Neutrophil (primary cell): ENCODE measurements at regions not wholly inside any gene's neighbourhood (a gene's known extent, or its start where the extent isn't known, plus 50 kb on each side); places are given as distances from the start of the nearest gene placed in this dataset.

Source experiments
- H3K27ac ChIP-seq: fragments of 200-600 bp; sonication (generic); 2 replicates; pipeline ENCODE4 v1.5.1; 2016; ENCODE audit warnings: mild to moderate bottlenecking, moderate library complexity
- H3K27me3 ChIP-seq: fragments of 200-600 bp; sonication (generic); 2 replicates; pipeline ENCODE4 v1.6.0; 2016; ENCODE audit warnings: mild to moderate bottlenecking
- H3K36me3 ChIP-seq: fragments of 200-600 bp; sonication (generic); 2 replicates; pipeline ENCODE4 v1.5.1; 2017
- H3K4me1 ChIP-seq, 2 experiments: fragments of 200-600 bp in 1 of 2; sonication (generic) in 1 of 2; 1 replicate in 1 of 2; 2 replicates in 1 of 2; pipeline versions ENCODE4 v1.5.1 to v1.6.1; 2013 to 2016; ENCODE audit warnings: low read depth in 1 of 2, low read length in 1 of 2, mild to moderate bottlenecking in 1 of 2, moderate library complexity in 1 of 2; ENCODE audit not compliant: control insufficient read depth in 1 of 2, insufficient read depth in 1 of 2
- H3K4me3 ChIP-seq, 2 experiments: fragments of 200-600 bp in 1 of 2; sonication (generic) in 1 of 2; 1 replicate in 1 of 2; 2 replicates in 1 of 2; pipeline ENCODE4 v1.5.1; 2013 to 2016; ENCODE audit warnings: low read depth in 1 of 2, low read length in 1 of 2, mild to moderate bottlenecking in 1 of 2, moderate library complexity in 1 of 2
- H3K9me3 ChIP-seq: fragments of 200-600 bp; sonication (generic); 2 replicates; pipeline ENCODE4 v1.5.1; 2016
- TF ChIP-seq, protein P1 (sequence below): fragments of 200-600 bp; sonication (generic); IDR thresholded peaks from 2 replicates; pipeline ENCODE4 v1.5.1; 2016; ENCODE audit warnings: antibody characterized with exemption

DNA sequence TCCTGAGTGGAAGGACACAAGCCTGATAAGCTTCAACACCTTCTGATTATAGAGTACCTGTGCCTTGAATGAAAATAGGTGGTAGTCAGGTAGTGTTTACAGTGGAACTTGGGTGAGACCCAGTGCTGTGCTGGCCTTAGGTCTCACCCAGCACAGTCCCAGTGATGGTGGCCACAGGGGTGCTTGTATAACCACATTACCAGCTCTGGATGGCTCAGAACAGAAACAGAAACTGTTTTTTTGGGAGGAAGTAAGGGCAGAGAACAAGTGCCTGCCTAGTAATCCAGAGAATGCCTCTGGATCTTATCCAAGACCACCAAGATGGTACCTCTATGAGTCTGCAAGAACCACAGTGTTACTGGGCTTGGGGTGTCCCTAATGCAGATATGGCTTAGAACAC lies 171.5 kb upstream of the DIPK2B start:
- TF ChIP-seq, protein P1, sequence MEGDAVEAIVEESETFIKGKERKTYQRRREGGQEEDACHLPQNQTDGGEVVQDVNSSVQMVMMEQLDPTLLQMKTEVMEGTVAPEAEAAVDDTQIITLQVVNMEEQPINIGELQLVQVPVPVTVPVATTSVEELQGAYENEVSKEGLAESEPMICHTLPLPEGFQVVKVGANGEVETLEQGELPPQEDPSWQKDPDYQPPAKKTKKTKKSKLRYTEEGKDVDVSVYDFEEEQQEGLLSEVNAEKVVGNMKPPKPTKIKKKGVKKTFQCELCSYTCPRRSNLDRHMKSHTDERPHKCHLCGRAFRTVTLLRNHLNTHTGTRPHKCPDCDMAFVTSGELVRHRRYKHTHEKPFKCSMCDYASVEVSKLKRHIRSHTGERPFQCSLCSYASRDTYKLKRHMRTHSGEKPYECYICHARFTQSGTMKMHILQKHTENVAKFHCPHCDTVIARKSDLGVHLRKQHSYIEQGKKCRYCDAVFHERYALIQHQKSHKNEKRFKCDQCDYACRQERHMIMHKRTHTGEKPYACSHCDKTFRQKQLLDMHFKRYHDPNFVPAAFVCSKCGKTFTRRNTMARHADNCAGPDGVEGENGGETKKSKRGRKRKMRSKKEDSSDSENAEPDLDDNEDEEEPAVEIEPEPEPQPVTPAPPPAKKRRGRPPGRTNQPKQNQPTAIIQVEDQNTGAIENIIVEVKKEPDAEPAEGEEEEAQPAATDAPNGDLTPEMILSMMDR, result no peak
- no peaks in the 10 kb centered on the region for H3K4me1 ChIP-seq

DNA sequence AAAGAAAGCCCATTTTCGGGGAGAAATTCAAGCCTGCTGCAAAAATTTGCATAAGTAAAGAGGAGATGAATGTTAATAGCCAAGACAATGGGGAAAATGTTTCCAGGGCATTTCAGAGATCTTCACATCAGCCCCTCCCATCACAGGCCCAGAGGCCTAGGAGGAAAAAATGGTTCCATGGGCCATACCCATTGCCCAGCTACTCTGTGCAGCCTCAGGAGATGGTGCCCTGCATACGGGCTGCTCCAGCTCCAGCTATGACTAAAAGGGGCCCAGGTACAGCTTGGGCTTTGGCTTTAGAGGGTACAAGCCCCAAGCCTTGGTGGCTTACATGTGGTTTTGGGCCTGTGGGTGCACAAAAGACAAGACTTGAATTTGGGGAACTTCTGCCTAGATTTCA lies 168.0 kb upstream of the DIPK2B start:
- TF ChIP-seq, protein P1, result no peak
- Histone ChIP-seq H3K9me3 (no peaks in the 10 kb centered on the region), H3K27me3 (no peaks in the 10 kb centered on the region), H3K4me3 (no peak overlapping the region), H3K4me1 (no peaks in the 10 kb centered on the region), H3K27ac (no peak overlapping the region), H3K36me3 (no peaks in the 10 kb centered on the region)

More for the DNA sequence above, 171.5 kb upstream of the DIPK2B start:
- Histone ChIP-seq H3K27me3 (no peaks in the 10 kb centered on the region), H3K27ac (no peak overlapping the region), H3K4me3 (no peak overlapping the region), H3K9me3 (no peaks in the 10 kb centered on the region), H3K36me3 (no peaks in the 10 kb centered on the region)

DNA sequence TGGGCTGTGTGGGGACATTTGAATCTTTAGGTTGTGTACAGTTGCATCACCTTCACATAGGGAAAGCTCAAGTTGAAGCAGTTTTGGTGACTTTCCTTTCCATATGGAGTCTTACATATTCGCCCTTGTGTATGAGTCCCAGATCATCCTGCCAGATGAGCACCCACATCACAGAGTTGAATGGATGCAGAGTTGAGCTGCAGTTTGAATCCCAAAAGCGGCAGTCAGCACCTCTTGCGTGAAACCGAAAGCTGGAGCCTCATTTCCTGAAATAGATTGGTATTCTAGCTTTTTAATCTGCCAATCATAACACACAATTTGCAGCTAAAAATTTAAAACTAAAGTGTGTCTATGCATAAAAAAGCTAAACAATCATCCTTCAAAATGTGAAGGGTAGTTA lies 162.9 kb upstream of the DIPK2B start:
- TF ChIP-seq, protein P1, result no peak

DNA sequence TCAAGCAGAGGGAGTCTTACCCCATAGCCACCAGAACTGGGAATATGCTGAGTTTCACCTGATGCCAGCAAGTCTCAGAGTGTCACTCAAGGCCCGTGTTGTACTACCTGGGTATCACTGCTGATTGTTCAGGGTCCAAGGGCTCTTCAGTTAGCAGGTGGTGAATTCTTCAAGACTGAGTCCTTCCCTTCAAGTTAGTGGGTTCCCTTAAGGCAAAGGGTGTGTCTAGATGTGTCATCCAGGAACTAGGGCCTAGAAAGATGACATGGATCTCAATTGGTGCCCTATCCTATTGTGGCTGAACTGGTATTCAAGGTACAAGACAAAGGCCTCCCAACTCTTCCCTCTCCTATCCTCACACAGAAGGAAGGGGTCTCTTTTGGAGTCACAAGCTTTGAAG lies 159.9 kb upstream of the DIPK2B start:
- TF ChIP-seq, protein P1, result no peak

More for the DNA sequence above, 162.9 kb upstream of the DIPK2B start:
- Histone ChIP-seq H3K36me3 (no peaks in the 10 kb centered on the region), H3K9me3 (no peaks in the 10 kb centered on the region), H3K27me3 (no peaks in the 10 kb centered on the region), H3K4me3 (no peak overlapping the region), H3K27ac (no peak overlapping the region), H3K4me1 (no peaks in the 10 kb centered on the region)

DNA sequence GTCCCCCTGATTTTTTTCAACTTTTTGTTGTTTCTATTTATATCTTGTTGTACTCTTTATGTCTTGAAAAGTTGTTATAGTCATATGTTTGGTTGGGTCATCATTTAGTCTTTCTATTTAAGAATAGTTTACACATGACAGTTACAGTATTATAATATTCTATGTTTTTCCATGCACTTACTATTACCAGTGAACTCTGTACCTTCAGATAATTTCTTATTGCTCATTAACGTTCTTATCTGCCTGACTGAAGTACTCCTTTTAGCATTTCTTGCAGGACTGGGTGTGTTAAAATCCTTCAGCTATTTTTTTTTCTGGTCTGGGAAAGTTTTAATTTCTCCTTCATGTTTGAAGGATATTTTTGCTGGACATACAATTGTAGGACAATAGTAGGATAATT lies 157.7 kb upstream of the DIPK2B start:
- no peak overlapping the region for H3K4me3 ChIP-seq
- TF ChIP-seq, protein P1, result no peak
- H3K27me3 ChIP-seq, result no peaks in the 10 kb centered on the region
- H3K9me3 ChIP-seq, result no peaks in the 10 kb centered on the region
- no peaks in the 10 kb centered on the region for H3K36me3 ChIP-seq
- no peaks in the 10 kb centered on the region for H3K4me1 ChIP-seq
- H3K27ac ChIP-seq, result no peak overlapping the region

More for the DNA sequence above, 159.9 kb upstream of the DIPK2B start:
- H3K4me3 ChIP-seq, result no peak overlapping the region
- H3K27me3 ChIP-seq, result no peaks in the 10 kb centered on the region
- H3K27ac ChIP-seq, result no peak overlapping the region
- no peaks in the 10 kb centered on the region for H3K36me3 ChIP-seq
- H3K4me1 ChIP-seq, result no peaks in the 10 kb centered on the region
- H3K9me3 ChIP-seq, result no peaks in the 10 kb centered on the region

DNA sequence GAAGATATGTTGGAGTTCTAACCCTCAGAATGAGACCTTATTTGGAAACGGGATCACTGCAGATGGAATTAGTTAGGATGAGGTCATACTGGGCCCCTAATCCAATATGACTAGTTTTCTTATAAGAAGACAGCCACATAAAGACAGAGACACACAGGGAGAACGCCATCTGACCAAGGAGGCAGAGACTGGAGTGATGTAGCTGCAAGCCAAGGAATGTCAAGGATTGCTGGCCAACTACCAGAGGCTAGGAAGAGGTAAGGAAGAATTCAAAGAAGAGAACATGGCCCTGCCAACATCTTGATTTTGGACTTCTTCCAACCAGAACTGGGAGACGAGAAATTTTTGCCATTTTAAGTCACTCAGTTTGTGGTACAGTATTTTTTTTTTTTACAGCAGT lies 152.8 kb upstream of the DIPK2B start:
- no peaks in the 10 kb centered on the region for H3K9me3 ChIP-seq
- no peaks in the 10 kb centered on the region for H3K4me1 ChIP-seq
- H3K4me3 ChIP-seq, result no peak overlapping the region
- H3K27ac ChIP-seq, result no peak overlapping the region
- no peaks in the 10 kb centered on the region for H3K27me3 ChIP-seq
- TF ChIP-seq, protein P1, result no peak
- no peaks in the 10 kb centered on the region for H3K36me3 ChIP-seq
